ENCODE measurements at regions not wholly inside any gene's neighbourhood (a gene's known extent, or its start where the extent isn't known, plus 50 kb on each side); places are given as distances from the start of the nearest gene placed in this dataset.

GRCh38 chr1:4944911-4945310, 290.5 kb downstream of the AJAP1 start:
- no peak for DNase-seq
- TF ChIP-seq POLR2A (IDR thresholded peaks at IDR 0.05) (no peak), POLR2AphosphoS5 (IDR thresholded peaks at IDR 0.05) (no peak), CTCF (IDR thresholded peaks at IDR 0.05) (no peak), EP300 (IDR thresholded peaks at IDR 0.05; ENCODE audit: low read depth) (no peak)
- H3K4me3 ChIP-seq, result no peak overlapping the region
- intact Hi-C loops (cut with DNase I; ENCODE audit: low total_unique reads) (no loop called here), in situ Hi-C loops (cut with MboI; ENCODE audit: low pct_ligation_motif_present in 1 of 4, low pct_unique_long_range_greater_than_20kb in 1 of 4, low sequenced_read_pairs in 3 of 4) (no loop called here)
- H3K9me3 ChIP-seq, result no peaks in the 10 kb centered on the region
- no peak overlapping the region for H3K27ac ChIP-seq
- no peaks in the 10 kb centered on the region for H3K27me3 ChIP-seq
- no peaks in the 10 kb centered on the region for H3K4me1 ChIP-seq
- WGBS, 2 donors (ENCODE audit: low coverage in 1 of 2), result 76% methylated on average over 9 of the region's 9 CpGs; no CpG with 5 or more reads in 1 of the 2 donors
- no peaks in the 10 kb centered on the region for H3K36me3 ChIP-seq

- no peak for TF ChIP-seq POLR2AphosphoS5 (IDR thresholded peaks at IDR 0.05)
- no peak for TF ChIP-seq POLR2A (IDR thresholded peaks at IDR 0.05)
- no peak for TF ChIP-seq CTCF (IDR thresholded peaks at IDR 0.05)
- TF ChIP-seq EP300 (IDR thresholded peaks at IDR 0.05; ENCODE audit: low read depth), result no peak
- DNase-seq, result no peak
- H3K4me1 ChIP-seq, result no peaks in the 10 kb centered on the region
- in situ Hi-C loops (cut with MboI; ENCODE audit: low pct_ligation_motif_present in 1 of 4, low pct_unique_long_range_greater_than_20kb in 1 of 4, low sequenced_read_pairs in 3 of 4) (no loop called here), intact Hi-C loops (cut with DNase I; ENCODE audit: low total_unique reads) (no loop called here)
- no peaks in the 10 kb centered on the region for H3K9me3 ChIP-seq
- 58 to 67% methylated on average over 4 to 5 of the region's 5 CpGs for WGBS, 2 donors (ENCODE audit: low coverage in 1 of 2)
- no peak overlapping the region for H3K4me3 ChIP-seq
- H3K36me3 ChIP-seq, result no peaks in the 10 kb centered on the region
- H3K27me3 ChIP-seq, result no peaks in the 10 kb centered on the region
- H3K27ac ChIP-seq, result no peak overlapping the region
Observed at GRCh38 chr1:4944072-4944471, 289.7 kb downstream of the AJAP1 start.

GRCh38 chr1:4939266-4939665, 284.9 kb downstream of the AJAP1 start:
- H3K27ac ChIP-seq, result no peak overlapping the region
- no peaks in the 10 kb centered on the region for H3K27me3 ChIP-seq
- DNase-seq, result no peak
- in situ Hi-C loops (cut with MboI; ENCODE audit: low pct_ligation_motif_present in 1 of 4, low pct_unique_long_range_greater_than_20kb in 1 of 4, low sequenced_read_pairs in 3 of 4), result no loop called here
- H3K4me1 ChIP-seq, result no peaks in the 10 kb centered on the region
- no peaks in the 10 kb centered on the region for H3K9me3 ChIP-seq
- 72 to 74% methylated on average over 5 to 6 of the region's 6 CpGs for WGBS, 2 donors (ENCODE audit: low coverage in 1 of 2)
- H3K4me3 ChIP-seq, result no peak overlapping the region
- no peaks in the 10 kb centered on the region for H3K36me3 ChIP-seq
- TF ChIP-seq POLR2AphosphoS5 (IDR thresholded peaks at IDR 0.05) (no peak), EP300 (IDR thresholded peaks at IDR 0.05; ENCODE audit: low read depth) (no peak)
- intact Hi-C loops (cut with DNase I; ENCODE audit: low total_unique reads), result no loop called here

GRCh38 chr1:4937876-4938534, 283.6 kb downstream of the AJAP1 start:
- no peaks in the 10 kb centered on the region for H3K9me3 ChIP-seq
- H3K27ac ChIP-seq, result no peak overlapping the region
- TF ChIP-seq EP300 (IDR thresholded peaks at IDR 0.05; ENCODE audit: low read depth) (no peak), POLR2AphosphoS5 (IDR thresholded peaks at IDR 0.05) (no peak), POLR2A (IDR thresholded peaks at IDR 0.05) (no peak), CTCF (IDR thresholded peaks at IDR 0.05) (no peak)
- WGBS, 2 donors (ENCODE audit: low coverage in 1 of 2), result 84 to 93% methylated on average over 3 to 11 of the region's 11 CpGs
- no peak overlapping the region for H3K4me3 ChIP-seq
- in situ Hi-C loops (cut with MboI; ENCODE audit: low pct_ligation_motif_present in 1 of 4, low pct_unique_long_range_greater_than_20kb in 1 of 4, low sequenced_read_pairs in 3 of 4) (no loop called here), intact Hi-C loops (cut with DNase I; ENCODE audit: low total_unique reads) (no loop called here)
- H3K36me3 ChIP-seq, result no peaks in the 10 kb centered on the region
- no peaks in the 10 kb centered on the region for H3K4me1 ChIP-seq
- no peak for DNase-seq
- no peaks in the 10 kb centered on the region for H3K27me3 ChIP-seq

- WGBS, 2 donors (ENCODE audit: low coverage in 1 of 2), result 57% methylated on average over 4 of the region's 4 CpGs; no CpG with 5 or more reads in 1 of the 2 donors
- H3K27me3 ChIP-seq, result no peaks in the 10 kb centered on the region
- no peak overlapping the region for H3K27ac ChIP-seq
- H3K9me3 ChIP-seq, result no peaks in the 10 kb centered on the region
- no peaks in the 10 kb centered on the region for H3K4me1 ChIP-seq
- no peak for DNase-seq
- no peaks in the 10 kb centered on the region for H3K36me3 ChIP-seq
- no peak overlapping the region for H3K4me3 ChIP-seq
- intact Hi-C loops (cut with DNase I; ENCODE audit: low total_unique reads), result no loop called here
- TF ChIP-seq POLR2AphosphoS5 (IDR thresholded peaks at IDR 0.05) (no peak), POLR2A (IDR thresholded peaks at IDR 0.05) (no peak), CTCF (IDR thresholded peaks at IDR 0.05) (no peak), EP300 (IDR thresholded peaks at IDR 0.05; ENCODE audit: low read depth) (no peak)
- in situ Hi-C loops (cut with MboI; ENCODE audit: low pct_ligation_motif_present in 1 of 4, low pct_unique_long_range_greater_than_20kb in 1 of 4, low sequenced_read_pairs in 3 of 4), result no loop called here
Observed at GRCh38 chr1:4935807-4936206, 281.4 kb downstream of the AJAP1 start.
